Right atrium auricular region (tissue), 2 donors: ENCODE measurements at regions not wholly inside any gene's neighbourhood (a gene's known extent, or its start where the extent isn't known, plus 50 kb on each side); places are given as distances from the start of the nearest gene placed in this dataset.

Source experiments
- DNase-seq: peaks from one replicate; pipeline ENCODE4 v3.0.0-alpha.2; 2019; ENCODE audit warnings: low spot score
- H3K27ac ChIP-seq, 2 donors: fragments of 200-600 bp; sonication (generic); 1 replicate in 1 of 2; 2 replicates in 1 of 2; pipeline ENCODE4 v1.5.1; 2016 to 2019
- H3K27me3 ChIP-seq, 2 donors: fragments of 200-600 bp; sonication (generic); one replicate each; pipeline versions ENCODE4 v1.5.1 to v1.6.0; 2017 to 2019
- H3K36me3 ChIP-seq: fragments of 200-600 bp; sonication (generic); one replicate; pipeline ENCODE4 v1.5.1; 2016
- H3K4me1 ChIP-seq, 2 donors: fragments of 200-600 bp; sonication (generic); one replicate each; pipeline versions ENCODE4 v1.5.1 to v1.6.0; 2017 to 2019
- H3K4me3 ChIP-seq, 2 donors: fragments of 200-600 bp; sonication (generic); 1 replicate in 1 of 2; 2 replicates in 1 of 2; pipeline ENCODE4 v1.5.1; 2017 to 2019; ENCODE audit warnings: mild to moderate bottlenecking in 1 of 2, moderate library complexity in 1 of 2
- H3K9me3 ChIP-seq, 2 donors: fragments of 200-600 bp; sonication (generic); one replicate each; pipeline ENCODE4 v1.5.1; 2019
- TF ChIP-seq, protein P1 (sequence below), 2 donors: fragments of 200-600 bp; sonication (generic); IDR thresholded peaks; one replicate each; pipeline ENCODE4 v1.5.1; 2019; ENCODE audit warnings: antibody characterized with exemption in 2 of 2

- no peak overlapping the region for H3K4me3 ChIP-seq
- no peaks in the 10 kb centered on the region for H3K4me1 ChIP-seq
- TF ChIP-seq, protein P1, sequence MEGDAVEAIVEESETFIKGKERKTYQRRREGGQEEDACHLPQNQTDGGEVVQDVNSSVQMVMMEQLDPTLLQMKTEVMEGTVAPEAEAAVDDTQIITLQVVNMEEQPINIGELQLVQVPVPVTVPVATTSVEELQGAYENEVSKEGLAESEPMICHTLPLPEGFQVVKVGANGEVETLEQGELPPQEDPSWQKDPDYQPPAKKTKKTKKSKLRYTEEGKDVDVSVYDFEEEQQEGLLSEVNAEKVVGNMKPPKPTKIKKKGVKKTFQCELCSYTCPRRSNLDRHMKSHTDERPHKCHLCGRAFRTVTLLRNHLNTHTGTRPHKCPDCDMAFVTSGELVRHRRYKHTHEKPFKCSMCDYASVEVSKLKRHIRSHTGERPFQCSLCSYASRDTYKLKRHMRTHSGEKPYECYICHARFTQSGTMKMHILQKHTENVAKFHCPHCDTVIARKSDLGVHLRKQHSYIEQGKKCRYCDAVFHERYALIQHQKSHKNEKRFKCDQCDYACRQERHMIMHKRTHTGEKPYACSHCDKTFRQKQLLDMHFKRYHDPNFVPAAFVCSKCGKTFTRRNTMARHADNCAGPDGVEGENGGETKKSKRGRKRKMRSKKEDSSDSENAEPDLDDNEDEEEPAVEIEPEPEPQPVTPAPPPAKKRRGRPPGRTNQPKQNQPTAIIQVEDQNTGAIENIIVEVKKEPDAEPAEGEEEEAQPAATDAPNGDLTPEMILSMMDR (IDR thresholded peaks at IDR 0.05) = no peak
- H3K27ac ChIP-seq = no peak overlapping the region
- DNase-seq = no peak
- H3K27me3 ChIP-seq = no peaks in the 10 kb centered on the region
- peaks cover 0 to 5% of the 10 kb centered on the region in 2 donors for H3K9me3 ChIP-seq
- H3K36me3 ChIP-seq = no peaks in the 10 kb centered on the region
These were observed 140.3 kb upstream of the CSF3R start for GRCh38 chr1:36622741-36623648.

- H3K27me3 ChIP-seq = no peaks in the 10 kb centered on the region
- H3K9me3 ChIP-seq = peaks cover 0 to 5% of the 10 kb centered on the region in 2 donors
- TF ChIP-seq, protein P1 (IDR thresholded peaks at IDR 0.05) = no peak
- H3K36me3 ChIP-seq = no peaks in the 10 kb centered on the region
- H3K27ac ChIP-seq = no peak overlapping the region
- H3K4me1 ChIP-seq = no peaks in the 10 kb centered on the region
- DNase-seq = no peak
- H3K4me3 ChIP-seq = no peak overlapping the region
These were observed 138.8 kb upstream of the CSF3R start for GRCh38 chr1:36621531-36621930.

- H3K9me3 ChIP-seq = peaks cover 0 to 5% of the 10 kb centered on the region in 2 donors
- H3K27ac ChIP-seq = no peak overlapping the region
- no peak for DNase-seq
- no peaks in the 10 kb centered on the region for H3K36me3 ChIP-seq
- H3K27me3 ChIP-seq = no peaks in the 10 kb centered on the region
- no peaks in the 10 kb centered on the region for H3K4me1 ChIP-seq
- TF ChIP-seq, protein P1 (IDR thresholded peaks at IDR 0.05) = no peak
- no peak overlapping the region for H3K4me3 ChIP-seq
These were observed 137.4 kb upstream of the CSF3R start for GRCh38 chr1:36620142-36620541.

DNA sequence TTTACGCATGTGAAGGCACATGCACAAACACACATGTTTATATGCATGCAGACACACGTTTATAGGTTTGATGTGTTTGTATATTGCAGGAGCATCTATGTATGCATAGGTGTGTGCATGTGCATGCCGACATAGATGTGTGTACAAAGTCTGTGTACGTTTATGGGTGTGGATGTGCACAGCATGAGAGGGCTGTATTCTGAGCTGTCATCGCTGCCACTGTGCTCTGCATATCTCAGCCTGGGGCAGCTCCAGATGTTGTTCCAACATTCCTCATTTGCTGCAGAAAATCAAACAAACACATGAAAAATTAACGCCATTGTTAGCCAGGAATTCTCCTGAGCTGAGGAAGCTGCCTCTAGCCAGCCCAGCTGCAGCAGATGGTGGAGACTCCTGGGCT lies 132.3 kb upstream of the CSF3R start:
- H3K27me3 ChIP-seq = no peaks in the 10 kb centered on the region
- H3K36me3 ChIP-seq = no peaks in the 10 kb centered on the region
- H3K9me3 ChIP-seq = no peaks in the 10 kb centered on the region
- no peak overlapping the region for H3K4me3 ChIP-seq
- no peak overlapping the region for H3K27ac ChIP-seq
- TF ChIP-seq, protein P1 (IDR thresholded peaks at IDR 0.05) = no peak
- H3K4me1 ChIP-seq = no peaks in the 10 kb centered on the region
- no peak for DNase-seq

- no peak overlapping the region for H3K27ac ChIP-seq
- H3K27me3 ChIP-seq = no peaks in the 10 kb centered on the region
- no peak for DNase-seq
- no peak overlapping the region for H3K4me3 ChIP-seq
- no peaks in the 10 kb centered on the region for H3K9me3 ChIP-seq
- TF ChIP-seq, protein P1 (IDR thresholded peaks at IDR 0.05) = no peak
- no peaks in the 10 kb centered on the region for H3K36me3 ChIP-seq
- no peaks in the 10 kb centered on the region for H3K4me1 ChIP-seq
These were observed 131.9 kb upstream of the CSF3R start for GRCh38 chr1:36614571-36614970.
